Thyroid gland (tissue), 4 donors: ENCODE measurements at regions not wholly inside any gene's neighbourhood (a gene's known extent, or its start where the extent isn't known, plus 50 kb on each side); places are given as distances from the start of the nearest gene placed in this dataset.
"Not testable (repeated sequence)": the region's sequence is repeated elsewhere in the genome, so short reads cannot be mapped to it uniquely, and the experiment has no call there.

Experiments
- CTCF ChIP-seq, 6 experiments: fragments of 200-600 bp in 3 of 6; fragments of 450-650 bp in 3 of 6; sonication (generic) in 3 of 6; IDR thresholded peaks; one replicate each; pipeline ENCODE4 v1.5.1; 2016 to 2019; ENCODE audit warnings: antibody characterized with exemption in 6 of 6, mild to moderate bottlenecking in 2 of 6, inconsistent platforms in 1 of 6, moderate library complexity in 1 of 6
- POLR2A ChIP-seq, 2 donors: fragments of 450-650 bp; IDR thresholded peaks; one replicate each; pipeline ENCODE4 v1.6.1; 2017; ENCODE audit warnings: antibody characterized with exemption in 2 of 2, mild to moderate bottlenecking in 2 of 2, moderate library complexity in 1 of 2

GRCh38 chr2:160832381-160832780 is 327.8 kb upstream of the TANK start:
- not testable (repeated sequence) for TF ChIP-seq POLR2A, CTCF (IDR thresholded peaks at IDR 0.05)
